CD4-positive, alpha-beta T cell treated with Interleukin-15 for 4 hours (primary cell): ENCODE measurements at regions not wholly inside any gene's neighbourhood (a gene's known extent, or its start where the extent isn't known, plus 50 kb on each side); places are given as distances from the start of the nearest gene placed in this dataset.

Experiments
- DNase-seq: peaks from one replicate; pipeline ENCODE4 v3.0.0-alpha.2; 2020; ENCODE audit warnings: low spot score

DNA sequence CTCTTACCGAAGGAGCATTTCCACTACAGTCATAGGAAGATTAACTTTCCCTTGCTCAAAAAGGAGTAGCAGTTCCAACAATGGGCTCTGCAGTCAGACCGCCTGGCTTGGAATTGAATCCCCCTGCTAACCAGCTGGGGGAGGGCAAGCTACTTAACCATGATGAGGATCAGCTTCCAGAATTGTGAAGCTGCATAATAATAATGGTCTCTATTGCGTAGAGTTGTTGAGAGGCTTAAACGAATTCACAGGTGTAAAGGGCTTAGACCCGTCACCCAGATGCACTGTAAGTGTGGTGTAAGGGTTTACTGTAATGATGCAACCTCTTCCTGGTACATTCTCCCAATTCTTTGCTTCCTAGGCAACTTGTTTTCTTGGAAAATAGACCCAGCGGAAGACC is 185.2 kb upstream of the RGMA start:
- DNase-seq: no peak

- no peak for DNase-seq
Measured at GRCh38 chr15:93271871-93272270, 182.9 kb upstream of the RGMA start.

GRCh38 chr15:93270937-93271467 is 182.0 kb upstream of the RGMA start:
- DNase-seq: no peak

DNA sequence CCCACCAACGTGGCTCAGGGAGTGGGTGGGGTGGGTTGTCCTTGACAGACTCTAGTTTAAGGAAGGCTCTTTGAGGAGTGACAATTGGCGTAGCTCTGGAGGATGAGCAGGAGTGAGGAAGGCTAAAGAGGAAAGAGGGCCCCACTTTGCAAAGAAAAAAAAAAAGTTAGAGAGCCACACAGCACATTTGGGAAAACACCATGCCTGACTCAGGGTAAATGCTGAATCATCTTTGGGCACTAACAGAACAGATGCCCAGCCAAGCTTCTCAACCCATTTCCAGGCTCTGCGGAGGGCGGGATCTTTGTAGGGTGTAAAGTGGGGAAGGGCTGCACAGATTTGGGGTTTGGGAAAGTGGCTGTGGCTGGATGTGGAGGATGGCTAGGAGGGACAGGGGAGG is 179.1 kb upstream of the RGMA start:
- no peak for DNase-seq

DNA sequence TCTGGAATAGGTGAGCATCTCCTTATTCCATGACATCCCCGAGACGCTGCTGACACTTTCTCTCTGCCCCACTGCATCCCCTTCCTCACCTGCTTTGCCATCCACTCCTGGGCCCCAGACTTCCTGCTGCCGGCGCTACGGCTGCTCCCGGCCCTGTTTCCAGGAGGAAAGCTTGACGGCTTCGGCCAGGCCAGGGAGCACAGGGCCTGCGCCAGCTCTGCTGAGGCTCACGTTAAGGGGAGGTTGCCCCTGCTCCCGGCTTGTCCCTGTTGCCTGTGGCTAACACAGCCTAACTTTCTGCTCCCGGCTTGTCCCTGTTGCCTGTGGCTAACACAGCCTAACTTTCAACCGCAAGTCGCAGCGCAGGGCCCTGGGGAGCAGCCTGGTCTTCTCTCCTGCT is 177.3 kb upstream of the RGMA start:
- DNase-seq: no peak

DNA sequence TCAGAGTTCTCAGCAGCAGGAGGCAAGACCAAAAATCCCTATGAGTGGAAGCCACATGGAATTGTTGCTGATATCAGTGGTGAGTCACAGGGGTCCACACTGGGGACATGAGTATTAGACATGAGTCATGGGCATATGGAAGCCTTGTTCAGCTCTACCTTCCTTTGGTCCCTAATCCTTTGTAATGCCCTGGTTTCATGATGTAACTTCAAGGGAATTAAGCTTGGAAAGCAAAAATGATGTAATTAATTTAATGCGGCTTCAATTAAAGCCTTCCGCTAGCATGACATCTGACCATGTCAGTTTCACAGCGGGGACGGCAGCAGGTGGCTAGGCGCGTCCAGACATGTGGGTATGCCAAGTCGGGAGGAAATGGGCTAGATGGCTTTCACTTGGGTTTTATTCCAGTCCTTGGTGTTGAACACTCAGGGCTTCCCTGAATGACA is 176.1 kb upstream of the RGMA start:
- DNase-seq: no peak

GRCh38 chr15:93261845-93262244 is 172.8 kb upstream of the RGMA start:
- DNase-seq: no peak

DNA sequence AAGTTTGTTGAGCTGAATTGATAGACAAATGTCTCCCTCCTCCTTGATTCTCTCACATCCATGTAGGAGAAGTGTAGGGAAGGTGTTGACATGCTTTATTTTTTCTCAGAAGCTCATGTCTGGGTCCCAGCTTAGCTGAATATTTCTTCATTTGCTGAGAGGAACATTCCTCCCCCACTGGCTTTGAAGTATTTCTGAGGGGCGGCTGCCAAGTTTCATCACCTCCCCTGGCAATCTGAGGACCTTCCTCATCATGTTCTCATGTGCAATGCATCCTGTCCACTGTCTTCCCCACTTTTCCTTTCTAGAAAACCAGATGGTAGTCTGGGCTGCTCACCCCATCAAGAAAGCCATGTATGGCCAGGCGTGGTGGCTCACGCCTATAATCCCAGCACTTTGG is 168.9 kb upstream of the RGMA start:
- DNase-seq: no peak

DNA sequence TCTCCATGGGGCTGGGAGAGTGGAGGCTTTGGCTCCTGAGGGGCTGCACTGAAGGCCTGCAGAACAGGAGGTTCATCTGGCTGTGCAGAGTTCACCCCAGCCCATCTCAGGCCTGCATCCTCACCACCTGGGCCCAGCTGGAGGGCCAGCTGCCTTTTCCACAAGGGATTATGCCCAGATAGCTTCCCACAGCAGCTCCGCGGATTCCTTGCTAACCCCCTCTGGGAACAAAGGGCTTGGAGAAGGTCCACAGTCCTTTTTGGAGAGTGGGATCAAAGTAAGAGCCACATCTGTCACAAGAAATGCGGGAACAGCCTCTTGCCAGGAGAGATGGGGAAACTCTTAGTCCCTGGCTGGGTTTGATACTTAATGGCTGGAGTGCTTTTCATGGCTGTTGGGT is 164.7 kb upstream of the RGMA start:
- DNase-seq: no peak

- no peak for DNase-seq
Measured at GRCh38 chr15:93252780-93253179, 163.8 kb upstream of the RGMA start.

DNA sequence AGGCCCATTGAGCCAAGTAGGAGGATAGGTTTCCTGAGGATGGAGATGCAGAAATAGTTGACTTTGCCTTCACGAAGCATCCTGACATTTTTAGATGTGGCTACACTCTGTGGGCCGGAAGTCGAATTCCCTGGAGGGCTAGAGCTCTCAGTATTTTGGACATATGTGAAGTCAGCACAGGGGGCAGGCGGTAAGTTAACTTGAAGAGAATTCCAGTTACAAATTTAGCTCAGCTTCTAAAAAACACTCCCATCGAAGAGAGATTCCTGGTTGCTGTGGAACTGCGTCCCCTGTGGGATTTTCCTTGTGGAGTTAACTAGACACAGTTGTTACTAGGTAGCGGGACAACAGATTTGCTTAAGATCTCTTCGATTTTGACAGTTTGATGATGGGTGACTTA is 161.9 kb upstream of the RGMA start:
- DNase-seq: no peak

DNA sequence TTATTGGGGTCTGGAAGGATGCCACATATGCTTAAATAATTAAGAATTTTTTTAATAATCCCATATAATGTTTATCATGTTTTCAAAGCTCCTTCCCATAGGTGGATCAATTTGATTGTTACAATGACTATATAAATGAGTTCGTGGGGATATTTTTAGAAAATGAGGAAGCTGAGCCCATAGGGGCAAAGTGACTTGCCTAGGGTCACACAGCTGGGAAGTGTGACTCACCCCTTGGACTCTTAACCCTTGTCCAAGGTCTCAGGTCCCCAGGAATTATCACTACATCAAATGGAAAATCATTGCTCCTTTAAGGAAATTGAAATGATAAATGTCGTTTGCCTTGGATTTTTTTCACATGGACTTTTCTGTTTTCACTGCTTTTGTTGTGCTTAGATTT is 161.2 kb upstream of the RGMA start:
- no peak for DNase-seq

GRCh38 chr15:93249623-93250022 is 160.6 kb upstream of the RGMA start:
- DNase-seq: no peak

- DNase-seq: no peak
Measured at GRCh38 chr15:93247466-93248121, 158.6 kb upstream of the RGMA start.

GRCh38 chr15:93246266-93247242 is 157.5 kb upstream of the RGMA start:
- no peak for DNase-seq

GRCh38 chr15:93245661-93246042 is 156.6 kb upstream of the RGMA start:
- no peak for DNase-seq

DNA sequence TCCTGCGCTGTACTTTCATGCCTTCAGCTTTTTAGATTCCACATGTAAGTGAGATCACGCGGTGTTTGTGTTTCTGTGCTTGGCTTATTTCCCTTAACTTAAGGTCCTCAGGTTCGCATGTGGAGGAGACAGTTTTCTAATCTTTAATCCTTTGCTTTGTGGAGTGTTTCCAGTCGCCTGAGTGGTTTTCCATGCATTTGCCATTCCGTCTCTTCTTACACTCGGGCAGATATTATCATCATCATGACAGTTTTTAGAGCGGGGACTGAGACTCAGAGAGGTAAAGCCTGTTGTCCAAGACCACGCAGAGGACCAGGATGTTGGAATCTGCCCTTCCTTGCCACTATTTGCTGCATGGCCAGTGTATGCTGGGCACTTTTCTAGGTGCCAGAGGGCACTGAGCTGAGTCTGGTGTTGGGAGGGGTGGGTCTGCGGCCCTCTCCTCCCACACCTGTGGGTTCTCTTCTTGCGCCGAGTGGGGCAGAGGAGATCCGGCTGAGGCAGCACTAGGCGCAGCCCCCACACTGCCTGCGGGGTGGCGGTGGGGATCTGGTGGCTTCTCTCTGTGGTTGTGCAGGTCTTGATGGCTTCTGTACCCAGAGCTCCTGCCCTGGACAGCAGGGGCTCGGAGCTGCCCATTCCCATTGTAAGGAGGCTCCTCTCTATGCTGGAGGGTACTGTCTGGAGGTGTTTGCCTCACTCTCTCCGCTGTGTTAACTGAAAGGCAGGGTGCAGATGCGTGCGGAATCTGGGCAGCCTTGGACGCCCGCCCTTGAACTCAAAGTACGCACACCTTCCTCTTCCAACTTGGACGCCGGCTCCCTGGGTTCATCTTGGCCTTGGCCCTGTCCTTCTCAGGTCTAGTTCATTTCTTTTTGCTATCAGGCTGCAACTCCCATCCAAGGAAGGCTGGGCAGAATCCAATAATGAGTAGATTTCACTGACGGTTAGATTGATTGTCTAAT is 156.0 kb upstream of the RGMA start:
- no peak for DNase-seq

GRCh38 chr15:93243573-93243972 is 154.6 kb upstream of the RGMA start:
- no peak for DNase-seq

- DNase-seq: no peak
Measured at GRCh38 chr15:93241696-93242585, 152.9 kb upstream of the RGMA start.

GRCh38 chr15:93239993-93240392 is 151.0 kb upstream of the RGMA start:
- DNase-seq: no peak

GRCh38 chr15:93239591-93239990 is 150.6 kb upstream of the RGMA start:
- no peak for DNase-seq
